WERI-Rb-1 (cell line): ENCODE measurements at regions not wholly inside any gene's neighbourhood (a gene's known extent, or its start where the extent isn't known, plus 50 kb on each side); places are given as distances from the start of the nearest gene placed in this dataset.

Experiments used
- DNase-seq: peaks from one replicate; pipeline ENCODE4 v3.0.0-alpha.2; 2020
- H3K27ac ChIP-seq: fragments of 250-450 bp; sonication (Bioruptor Pico); 2 replicates; pipeline ENCODE4 v1.5.1; 2020; ENCODE audit warnings: mild to moderate bottlenecking, moderate library complexity
- H3K27me3 ChIP-seq: fragments of 250-450 bp; sonication (Bioruptor Pico); 2 replicates; pipeline ENCODE4 v1.5.1; 2021; ENCODE audit warnings: mild to moderate bottlenecking, low read depth, moderate library complexity; ENCODE audit not compliant: insufficient read depth, severe bottlenecking
- H3K36me3 ChIP-seq: fragments of 250-450 bp; sonication (Bioruptor Pico); 2 replicates; pipeline ENCODE4 v1.5.1; 2020; ENCODE audit warnings: mild to moderate bottlenecking, moderate library complexity
- H3K4me3 ChIP-seq: 2 replicates; pipeline ENCODE4 v1.5.1; 2011; ENCODE audit warnings: low read depth, mild to moderate bottlenecking, control low read depth, low read length
- H3K9me3 ChIP-seq: fragments of 250-450 bp; sonication (Bioruptor Pico); 2 replicates; pipeline ENCODE4 v1.5.1; 2021; ENCODE audit warnings: mild to moderate bottlenecking, moderate library complexity; ENCODE audit not compliant: severe bottlenecking
- TF ChIP-seq, protein P1 (sequence below): IDR thresholded peaks from 2 replicates; pipeline ENCODE4 v1.5.1; 2011; ENCODE audit warnings: low read depth, mild to moderate bottlenecking, control low read depth, inconsistent platforms, low read length

DNA sequence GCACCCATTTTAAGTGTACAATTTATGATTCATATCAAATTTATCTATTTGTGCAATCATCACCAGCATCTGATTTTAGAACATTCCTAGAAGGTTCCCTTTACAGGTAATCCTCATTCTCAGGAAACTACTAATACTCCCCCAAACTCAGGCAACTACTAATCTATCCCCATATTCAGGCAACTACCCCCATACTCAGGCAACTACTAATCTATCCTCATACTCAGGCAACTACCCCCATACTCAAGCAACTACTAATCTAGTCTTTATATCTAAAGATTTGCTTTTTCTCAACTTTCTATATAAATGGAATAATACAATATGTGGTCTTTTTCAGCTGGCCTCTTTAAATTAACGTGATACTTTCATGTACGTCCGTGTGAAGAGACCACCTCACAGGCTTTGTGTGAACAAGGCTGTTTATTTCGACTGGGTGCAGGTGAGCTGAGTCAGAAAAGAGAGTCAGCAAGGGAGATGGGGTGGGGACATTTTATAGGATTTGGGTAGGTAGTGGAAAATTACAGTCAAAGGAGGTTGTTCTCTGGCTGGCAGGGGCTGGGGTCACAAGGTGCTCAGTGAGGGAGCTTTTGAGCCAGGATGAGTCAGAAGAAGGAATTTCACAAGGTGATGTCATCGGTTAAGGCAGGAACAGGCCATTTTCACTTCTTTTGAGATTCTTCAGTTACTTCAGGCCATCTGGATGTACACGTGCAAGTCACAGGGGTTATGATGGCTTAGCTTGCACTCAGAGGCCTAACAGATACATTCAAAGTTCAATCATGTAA is 1444.5 kb upstream of the CADM2 start:
- H3K9me3 ChIP-seq, result no peaks in the 10 kb centered on the region
- TF ChIP-seq, protein P1, sequence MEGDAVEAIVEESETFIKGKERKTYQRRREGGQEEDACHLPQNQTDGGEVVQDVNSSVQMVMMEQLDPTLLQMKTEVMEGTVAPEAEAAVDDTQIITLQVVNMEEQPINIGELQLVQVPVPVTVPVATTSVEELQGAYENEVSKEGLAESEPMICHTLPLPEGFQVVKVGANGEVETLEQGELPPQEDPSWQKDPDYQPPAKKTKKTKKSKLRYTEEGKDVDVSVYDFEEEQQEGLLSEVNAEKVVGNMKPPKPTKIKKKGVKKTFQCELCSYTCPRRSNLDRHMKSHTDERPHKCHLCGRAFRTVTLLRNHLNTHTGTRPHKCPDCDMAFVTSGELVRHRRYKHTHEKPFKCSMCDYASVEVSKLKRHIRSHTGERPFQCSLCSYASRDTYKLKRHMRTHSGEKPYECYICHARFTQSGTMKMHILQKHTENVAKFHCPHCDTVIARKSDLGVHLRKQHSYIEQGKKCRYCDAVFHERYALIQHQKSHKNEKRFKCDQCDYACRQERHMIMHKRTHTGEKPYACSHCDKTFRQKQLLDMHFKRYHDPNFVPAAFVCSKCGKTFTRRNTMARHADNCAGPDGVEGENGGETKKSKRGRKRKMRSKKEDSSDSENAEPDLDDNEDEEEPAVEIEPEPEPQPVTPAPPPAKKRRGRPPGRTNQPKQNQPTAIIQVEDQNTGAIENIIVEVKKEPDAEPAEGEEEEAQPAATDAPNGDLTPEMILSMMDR, result no peak
- DNase-seq, result peak; percentile 34
- no peaks in the 10 kb centered on the region for H3K36me3 ChIP-seq
- no peaks in the 10 kb centered on the region for H3K27me3 ChIP-seq
- no peak overlapping the region for H3K4me3 ChIP-seq
- H3K27ac ChIP-seq, result no peak overlapping the region

DNA sequence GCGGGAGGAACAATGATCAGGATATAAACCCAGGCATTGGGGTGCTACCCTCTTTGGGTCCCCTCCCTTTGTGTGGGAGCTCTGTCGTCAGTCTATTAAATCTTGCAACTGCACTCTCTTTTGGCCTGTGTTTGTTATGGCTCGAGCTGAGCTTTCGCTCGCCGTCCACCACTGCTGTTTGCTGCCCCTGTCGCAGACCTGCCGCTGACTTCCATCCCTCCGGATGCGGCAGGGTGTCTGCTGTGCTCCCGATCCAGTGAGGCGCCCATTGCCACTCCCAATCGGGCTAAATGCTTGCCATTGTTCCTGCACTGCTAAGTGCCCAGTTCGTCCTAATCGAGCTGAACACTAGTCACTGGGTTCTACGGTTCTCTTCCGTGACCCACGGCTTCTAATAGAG is 1443.7 kb upstream of the CADM2 start:
- Histone ChIP-seq H3K27ac (no peak overlapping the region), H3K36me3 (no peaks in the 10 kb centered on the region), H3K4me3 (no peak overlapping the region), H3K27me3 (no peaks in the 10 kb centered on the region), H3K9me3 (no peaks in the 10 kb centered on the region)
- TF ChIP-seq, protein P1, result no peak
- no peak for DNase-seq

DNA sequence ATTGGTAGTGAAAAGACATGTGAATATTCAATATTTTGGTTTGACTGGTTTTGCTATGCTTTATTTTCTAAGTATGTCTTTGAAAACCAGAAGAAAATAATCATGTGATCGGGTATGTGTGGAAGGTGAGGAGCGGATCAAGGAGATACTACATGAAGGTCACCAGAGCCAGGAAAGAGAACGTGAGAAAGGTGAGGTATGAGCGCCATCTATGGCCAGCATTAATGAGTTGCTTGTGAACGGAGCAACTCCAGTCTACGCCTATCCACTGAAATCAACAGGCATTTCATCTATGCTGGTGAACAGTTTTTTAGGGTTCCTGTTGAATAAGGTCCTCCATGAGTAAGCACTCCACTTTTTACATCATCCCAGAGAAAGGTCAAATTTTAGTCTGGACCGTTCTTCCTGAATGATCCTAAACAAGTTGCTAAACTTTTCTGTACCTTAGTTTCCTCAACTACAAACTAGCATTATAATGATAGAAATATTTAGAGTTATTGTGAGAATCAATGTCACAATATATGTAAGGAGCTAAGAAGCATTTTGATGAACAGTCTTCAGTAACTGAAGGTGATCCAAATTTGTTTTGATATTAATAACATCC is 1435.2 kb upstream of the CADM2 start:
- Histone ChIP-seq H3K9me3 (no peaks in the 10 kb centered on the region), H3K27ac (no peak overlapping the region), H3K27me3 (no peaks in the 10 kb centered on the region), H3K4me3 (no peak overlapping the region), H3K36me3 (no peaks in the 10 kb centered on the region)
- DNase-seq, result peak; percentile 77
- TF ChIP-seq, protein P1, result peak; percentile 81

DNA sequence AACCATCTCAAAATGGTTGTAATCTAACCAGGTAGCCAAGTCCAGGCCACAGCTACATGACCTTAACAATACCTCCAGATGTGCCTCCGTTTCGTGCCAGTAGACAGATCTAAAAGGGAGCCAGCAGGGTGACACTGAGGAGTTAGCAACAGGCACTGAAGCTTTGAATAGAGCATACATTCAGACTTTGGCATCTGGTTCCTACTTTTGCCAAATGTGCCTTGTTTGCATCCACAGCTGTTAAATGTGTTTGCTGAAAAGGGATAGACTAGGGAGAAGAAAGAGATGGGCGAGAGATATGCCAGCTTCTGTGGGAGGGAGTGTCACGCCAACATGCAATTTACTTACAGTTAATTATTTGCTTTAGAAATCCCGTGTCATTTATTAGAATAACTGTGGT is 1433.9 kb upstream of the CADM2 start:
- no peak for DNase-seq
- H3K27ac ChIP-seq, result no peak overlapping the region
- TF ChIP-seq, protein P1, result no peak
- H3K9me3 ChIP-seq, result no peaks in the 10 kb centered on the region
- no peaks in the 10 kb centered on the region for H3K36me3 ChIP-seq
- H3K4me3 ChIP-seq, result no peak overlapping the region
- no peaks in the 10 kb centered on the region for H3K27me3 ChIP-seq

DNA sequence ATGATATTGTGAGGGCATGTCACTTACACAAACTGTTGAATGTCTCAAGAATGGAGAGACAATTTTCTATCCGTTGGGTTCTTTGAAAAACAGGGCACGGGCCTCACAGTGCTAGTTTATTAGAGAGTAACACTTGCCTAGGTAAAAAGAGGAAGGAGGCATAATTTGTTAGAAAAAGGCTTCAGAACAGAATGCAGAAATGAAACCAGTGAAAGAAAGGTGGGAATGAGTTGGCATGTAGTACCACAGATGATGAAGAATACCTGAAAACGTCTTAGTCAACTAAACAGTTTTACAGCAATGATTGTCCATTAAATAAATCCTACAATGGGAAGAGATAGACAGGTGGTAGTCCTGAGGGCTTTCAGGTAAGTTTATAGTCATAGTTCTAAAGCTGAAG is 1399.7 kb upstream of the CADM2 start:
- Histone ChIP-seq H3K27me3 (no peaks in the 10 kb centered on the region), H3K4me3 (no peak overlapping the region), H3K9me3 (no peaks in the 10 kb centered on the region), H3K36me3 (no peaks in the 10 kb centered on the region), H3K27ac (no peak overlapping the region)
- TF ChIP-seq, protein P1, result no peak
- no peak for DNase-seq
